MG63 (cell line): ENCODE measurements at regions not wholly inside any gene's neighbourhood (a gene's known extent, or its start where the extent isn't known, plus 50 kb on each side); places are given as distances from the start of the nearest gene placed in this dataset.

Source experiments
- DNase-seq: peaks from one replicate; pipeline ENCODE4 v3.0.0-alpha.2; 2020
- H3K27me3 ChIP-seq: fragments of 250-450 bp; sonication (Bioruptor Pico); 2 replicates; pipeline ENCODE4 v1.5.1; 2020; ENCODE audit warnings: mild to moderate bottlenecking, moderate library complexity
- H3K36me3 ChIP-seq: fragments of 250-450 bp; sonication (Bioruptor Pico); 2 replicates; pipeline ENCODE4 v1.5.1; 2020; ENCODE audit warnings: mild to moderate bottlenecking, moderate library complexity
- H3K4me3 ChIP-seq: fragments of 250-450 bp; sonication (Bioruptor Pico); 2 replicates; pipeline ENCODE4 v1.5.1; 2020; ENCODE audit warnings: mild to moderate bottlenecking, moderate library complexity
- H3K9me3 ChIP-seq: fragments of 250-450 bp; sonication (Bioruptor Pico); 2 replicates; pipeline ENCODE4 v1.5.1; 2020; ENCODE audit warnings: mild to moderate bottlenecking, moderate library complexity

- Histone ChIP-seq H3K9me3 (no peaks in the 10 kb centered on the region), H3K27me3 (no peaks in the 10 kb centered on the region), H3K4me3 (no peak overlapping the region), H3K36me3 (no peaks in the 10 kb centered on the region)
- DNase-seq = no peak
Observed at GRCh38 chr5:61949679-61950435, 356.1 kb upstream of the KIF2A start.

GRCh38 chr5:61951295-61951694 is 354.7 kb upstream of the KIF2A start:
- Histone ChIP-seq H3K4me3 (no peak overlapping the region), H3K27me3 (no peaks in the 10 kb centered on the region), H3K9me3 (no peaks in the 10 kb centered on the region), H3K36me3 (no peaks in the 10 kb centered on the region)
- no peak for DNase-seq

GRCh38 chr5:61953913-61954312 is 352.1 kb upstream of the KIF2A start:
- Histone ChIP-seq H3K4me3 (no peak overlapping the region), H3K9me3 (no peaks in the 10 kb centered on the region), H3K36me3 (no peaks in the 10 kb centered on the region), H3K27me3 (no peaks in the 10 kb centered on the region)
- no peak for DNase-seq

- Histone ChIP-seq H3K9me3 (no peaks in the 10 kb centered on the region), H3K27me3 (no peaks in the 10 kb centered on the region), H3K4me3 (no peak overlapping the region), H3K36me3 (no peaks in the 10 kb centered on the region)
- DNase-seq = peak; percentile 41
Observed at GRCh38 chr5:61964201-61964600, 341.8 kb upstream of the KIF2A start.

- no peak for DNase-seq
Observed at GRCh38 chr5:61965069-61965468, 340.9 kb upstream of the KIF2A start.

GRCh38 chr5:61965490-61965889 is 340.5 kb upstream of the KIF2A start:
- DNase-seq = no peak
- no peaks in the 10 kb centered on the region for H3K27me3 ChIP-seq
- no peaks in the 10 kb centered on the region for H3K9me3 ChIP-seq
- H3K36me3 ChIP-seq = no peaks in the 10 kb centered on the region
- H3K4me3 ChIP-seq = no peak overlapping the region

More at GRCh38 chr5:61965069-61965468, 340.9 kb upstream of the KIF2A start:
- no peaks in the 10 kb centered on the region for H3K27me3 ChIP-seq
- H3K4me3 ChIP-seq = no peak overlapping the region
- no peaks in the 10 kb centered on the region for H3K9me3 ChIP-seq
- H3K36me3 ChIP-seq = no peaks in the 10 kb centered on the region

- no peaks in the 10 kb centered on the region for H3K9me3 ChIP-seq
- H3K27me3 ChIP-seq = no peaks in the 10 kb centered on the region
- no peaks in the 10 kb centered on the region for H3K36me3 ChIP-seq
- H3K4me3 ChIP-seq = no peak overlapping the region
- no peak for DNase-seq
Observed at GRCh38 chr5:61966296-61966955, 339.6 kb upstream of the KIF2A start.

- H3K4me3 ChIP-seq = no peak overlapping the region
- no peaks in the 10 kb centered on the region for H3K36me3 ChIP-seq
Observed at GRCh38 chr5:61966997-61967396, 339.0 kb upstream of the KIF2A start.

GRCh38 chr5:61967681-61968080 is 338.3 kb upstream of the KIF2A start:
- Histone ChIP-seq H3K9me3 (no peaks in the 10 kb centered on the region), H3K4me3 (no peak overlapping the region), H3K36me3 (no peaks in the 10 kb centered on the region), H3K27me3 (no peaks in the 10 kb centered on the region)
- no peak for DNase-seq

More at GRCh38 chr5:61966997-61967396, 339.0 kb upstream of the KIF2A start:
- no peaks in the 10 kb centered on the region for H3K9me3 ChIP-seq
- H3K27me3 ChIP-seq = no peaks in the 10 kb centered on the region
- peak; percentile 6 for DNase-seq

GRCh38 chr5:61969347-61969746 is 336.7 kb upstream of the KIF2A start:
- Histone ChIP-seq H3K36me3 (no peaks in the 10 kb centered on the region), H3K9me3 (no peaks in the 10 kb centered on the region), H3K27me3 (no peaks in the 10 kb centered on the region), H3K4me3 (no peak overlapping the region)
- DNase-seq = no peak

- H3K4me3 ChIP-seq = no peak overlapping the region
- no peak for DNase-seq
- no peaks in the 10 kb centered on the region for H3K9me3 ChIP-seq
- no peaks in the 10 kb centered on the region for H3K27me3 ChIP-seq
- no peaks in the 10 kb centered on the region for H3K36me3 ChIP-seq
Observed at GRCh38 chr5:61969755-61970154, 336.3 kb upstream of the KIF2A start.

GRCh38 chr5:61970218-61970617 is 335.8 kb upstream of the KIF2A start:
- Histone ChIP-seq H3K36me3 (no peaks in the 10 kb centered on the region), H3K9me3 (no peaks in the 10 kb centered on the region), H3K4me3 (no peak overlapping the region), H3K27me3 (no peaks in the 10 kb centered on the region)
- DNase-seq = no peak

- H3K4me3 ChIP-seq = no peak overlapping the region
- no peak for DNase-seq
Observed at GRCh38 chr5:61974680-61975079, 331.3 kb upstream of the KIF2A start.

GRCh38 chr5:61981886-61982285 is 324.1 kb upstream of the KIF2A start:
- Histone ChIP-seq H3K9me3 (no peaks in the 10 kb centered on the region), H3K36me3 (no peaks in the 10 kb centered on the region), H3K4me3 (no peak overlapping the region), H3K27me3 (no peaks in the 10 kb centered on the region)
- no peak for DNase-seq

More at GRCh38 chr5:61974680-61975079, 331.3 kb upstream of the KIF2A start:
- no peaks in the 10 kb centered on the region for H3K36me3 ChIP-seq
- no peaks in the 10 kb centered on the region for H3K9me3 ChIP-seq
- no peaks in the 10 kb centered on the region for H3K27me3 ChIP-seq

- no peak for DNase-seq
- no peaks in the 10 kb centered on the region for H3K36me3 ChIP-seq
Observed at GRCh38 chr5:61991430-61991829, 314.6 kb upstream of the KIF2A start.

GRCh38 chr5:61991866-61992265 is 314.1 kb upstream of the KIF2A start:
- no peak for DNase-seq
- Histone ChIP-seq H3K36me3 (no peaks in the 10 kb centered on the region), H3K27me3 (no peaks in the 10 kb centered on the region)

More at GRCh38 chr5:61991430-61991829, 314.6 kb upstream of the KIF2A start:
- Histone ChIP-seq H3K9me3 (no peaks in the 10 kb centered on the region), H3K4me3 (no peak overlapping the region), H3K27me3 (no peaks in the 10 kb centered on the region)

GRCh38 chr5:61993295-61993927 is 312.6 kb upstream of the KIF2A start:
- no peaks in the 10 kb centered on the region for H3K9me3 ChIP-seq
- no peaks in the 10 kb centered on the region for H3K27me3 ChIP-seq
- no peak overlapping the region for H3K4me3 ChIP-seq
- no peak for DNase-seq
- no peaks in the 10 kb centered on the region for H3K36me3 ChIP-seq

More at GRCh38 chr5:61991866-61992265, 314.1 kb upstream of the KIF2A start:
- no peaks in the 10 kb centered on the region for H3K9me3 ChIP-seq
- no peak overlapping the region for H3K4me3 ChIP-seq
